GM06990 (cell line): ENCODE measurements at regions not wholly inside any gene's neighbourhood (a gene's known extent, or its start where the extent isn't known, plus 50 kb on each side); places are given as distances from the start of the nearest gene placed in this dataset.

Experiments used
- DNase-seq: peaks from one replicate; pipeline ENCODE4 v3.0.0-alpha.2; 2011; ENCODE audit not compliant: insufficient read length; ENCODE audit errors: extremely low read depth
- H3K27me3 ChIP-seq: replicated peaks from 2 replicates; pipeline ENCODE4 v1.6.0; 2011; ENCODE audit warnings: low read length; ENCODE audit not compliant: control insufficient read depth, insufficient read depth
- H3K36me3 ChIP-seq: 2 replicates; pipeline ENCODE4 v1.5.1; 2011; ENCODE audit warnings: low read length; ENCODE audit not compliant: control insufficient read depth, insufficient read depth
- H3K4me3 ChIP-seq: replicated peaks from 2 replicates; pipeline ENCODE4 v1.5.1; 2011; ENCODE audit warnings: low read depth, mild to moderate bottlenecking, control low read depth, low read length
- CTCF ChIP-seq: IDR thresholded peaks from 2 replicates; pipeline ENCODE4 v1.5.1; 2011; ENCODE audit warnings: low read length, control low read depth, mild to moderate bottlenecking, inconsistent platforms; ENCODE audit not compliant: insufficient read depth, poor library complexity, severe bottlenecking

DNA sequence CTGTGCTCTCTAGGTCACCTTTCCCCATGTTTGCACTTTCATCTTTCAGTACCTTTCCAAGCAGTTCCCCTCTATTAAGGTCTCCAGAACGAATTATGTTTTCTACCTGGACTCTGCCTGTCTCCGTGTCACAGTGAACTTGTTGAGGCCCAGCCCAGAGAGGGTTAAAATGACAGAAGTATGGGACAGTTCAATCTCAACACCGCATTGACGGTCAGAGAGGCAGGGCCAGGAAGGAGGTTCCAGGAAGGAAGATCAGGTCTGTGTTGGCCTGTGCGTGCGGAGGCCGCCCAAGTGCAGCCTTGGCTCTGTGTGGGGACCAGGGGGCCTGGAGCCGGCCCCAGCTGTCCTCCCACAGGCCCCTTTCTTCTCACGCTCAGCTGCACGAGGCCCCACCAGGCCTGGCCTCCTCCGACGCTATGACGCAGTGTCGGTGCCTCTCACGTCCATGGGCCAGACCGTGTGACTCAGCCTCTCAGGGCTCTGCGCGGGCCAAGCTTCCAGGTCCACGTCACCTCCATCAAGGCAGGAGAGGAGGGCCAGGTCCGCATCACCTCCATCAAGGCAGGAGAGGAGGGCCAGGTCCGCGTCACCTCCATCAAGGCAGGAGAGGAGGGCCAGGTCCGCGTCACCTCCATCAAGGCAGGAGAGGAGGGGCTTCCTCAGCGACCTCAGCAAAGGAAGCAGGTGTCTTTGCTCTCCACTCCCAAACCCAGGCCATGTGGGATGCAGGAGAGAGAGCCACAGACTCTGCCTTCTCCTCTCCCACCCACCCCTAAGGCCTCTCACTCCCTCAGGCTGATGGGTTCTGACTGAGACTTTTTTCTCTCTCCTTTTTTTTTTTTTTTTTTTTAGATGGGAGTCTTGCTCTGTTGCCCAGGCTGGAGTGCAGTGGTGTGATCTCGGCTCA lies 83.1 kb downstream of the CPN2 start:
- Histone ChIP-seq H3K27me3 (no peaks in the 10 kb centered on the region; the same call in 1 of the 2 replicates), H3K4me3 (no peak overlapping the region)
- DNase-seq: no peak

GRCh38 chr3:194268654-194269512 lies 82.2 kb downstream of the CPN2 start:
- Histone ChIP-seq H3K36me3 (no peaks in the 10 kb centered on the region), H3K27me3 (no peaks in the 10 kb centered on the region; the same call in 1 of the 2 replicates), H3K4me3 (no peak overlapping the region)
- TF ChIP-seq CTCF: no peak
- no peak for DNase-seq

More for the DNA sequence above, 83.1 kb downstream of the CPN2 start:
- no peaks in the 10 kb centered on the region for H3K36me3 ChIP-seq
- no peak for TF ChIP-seq CTCF

GRCh38 chr3:194269610-194270145 lies 81.5 kb downstream of the CPN2 start:
- Histone ChIP-seq H3K4me3 (no peak overlapping the region), H3K36me3 (no peaks in the 10 kb centered on the region), H3K27me3 (no peaks in the 10 kb centered on the region; the same call in 1 of the 2 replicates)
- peak; percentile 26 for DNase-seq
- peak; percentile 32 for TF ChIP-seq CTCF

GRCh38 chr3:194270627-194271459 lies 80.3 kb downstream of the CPN2 start:
- Histone ChIP-seq H3K27me3 (no peaks in the 10 kb centered on the region), H3K4me3 (no peak overlapping the region), H3K36me3 (no peaks in the 10 kb centered on the region)
- TF ChIP-seq CTCF: no peak
- DNase-seq: no peak

DNA sequence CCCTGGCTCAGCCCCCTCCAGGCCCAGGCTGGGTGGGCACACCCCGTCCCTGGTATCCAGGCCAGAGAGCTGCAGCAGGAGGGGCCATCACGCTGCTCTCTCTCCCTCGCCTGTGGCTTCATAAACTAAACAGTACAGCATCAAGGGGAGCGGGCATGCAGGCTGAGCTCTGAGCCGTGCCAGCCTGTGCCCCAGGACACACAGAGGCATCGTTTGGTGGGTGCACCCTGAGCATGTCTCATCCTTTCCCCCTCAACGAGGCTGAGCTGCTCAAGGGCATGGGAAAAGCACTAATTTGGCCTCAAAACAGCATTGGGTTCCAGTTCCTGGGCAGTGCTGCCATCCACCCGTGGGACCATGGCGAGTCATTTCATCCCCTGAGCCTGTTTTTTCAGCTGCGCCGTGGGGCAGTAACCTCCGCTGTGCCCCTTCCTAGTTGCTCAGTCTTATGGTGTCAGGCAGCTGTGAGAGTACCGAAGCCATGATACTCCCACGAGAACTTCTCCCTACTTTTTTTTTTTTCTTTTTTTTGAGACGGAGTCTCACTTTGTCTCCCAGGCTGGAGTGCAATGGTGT lies 79.6 kb downstream of the CPN2 start:
- DNase-seq: no peak
- no peak for TF ChIP-seq CTCF
- Histone ChIP-seq H3K27me3 (no peaks in the 10 kb centered on the region), H3K36me3 (no peaks in the 10 kb centered on the region), H3K4me3 (no peak overlapping the region)
